ENCODE measurements at regions not wholly inside any gene's neighbourhood (a gene's known extent, or its start where the extent isn't known, plus 50 kb on each side); places are given as distances from the start of the nearest gene placed in this dataset.
"Not testable (repeated sequence)": the region's sequence is repeated elsewhere in the genome, so short reads cannot be mapped to it uniquely, and the experiment has no call there.

DNA sequence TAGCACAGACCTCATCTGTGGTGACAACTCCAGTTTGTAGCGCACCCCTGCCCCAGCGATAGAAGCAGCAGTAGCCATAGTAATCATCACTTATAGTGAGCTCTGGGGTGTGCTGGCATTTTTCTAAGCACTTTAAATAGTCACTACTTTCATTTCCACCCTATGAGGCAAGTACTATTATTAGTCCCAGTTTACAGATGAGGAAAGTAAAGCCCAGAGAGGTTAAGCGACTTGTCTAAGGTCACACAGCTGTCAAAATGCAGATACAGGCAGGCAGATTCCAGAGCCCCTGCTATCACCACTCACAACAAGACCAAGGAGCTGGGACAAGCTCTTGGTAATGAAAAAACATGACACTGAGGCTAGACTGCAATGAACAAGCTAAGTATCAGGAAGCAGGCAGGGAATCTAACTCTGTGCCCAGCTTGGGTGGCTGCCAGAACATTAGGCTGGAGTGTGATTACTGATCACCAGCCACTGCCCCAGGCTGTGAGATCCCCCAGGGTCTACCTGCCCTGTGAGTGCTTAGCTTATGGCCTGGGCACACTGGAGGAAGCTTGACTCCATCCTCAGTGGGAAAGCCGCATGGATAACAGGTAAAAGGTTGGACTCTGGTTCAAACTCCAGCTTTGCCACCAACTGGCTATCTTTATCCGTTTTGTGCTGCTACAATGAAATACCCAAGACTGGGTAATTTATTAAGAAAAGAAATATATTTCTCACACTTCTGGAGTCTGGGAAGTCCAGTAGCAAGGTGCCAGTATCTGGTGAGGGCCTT is 561.1 kb downstream of the MN1 start:
- no peak for DNase-seq

DNA sequence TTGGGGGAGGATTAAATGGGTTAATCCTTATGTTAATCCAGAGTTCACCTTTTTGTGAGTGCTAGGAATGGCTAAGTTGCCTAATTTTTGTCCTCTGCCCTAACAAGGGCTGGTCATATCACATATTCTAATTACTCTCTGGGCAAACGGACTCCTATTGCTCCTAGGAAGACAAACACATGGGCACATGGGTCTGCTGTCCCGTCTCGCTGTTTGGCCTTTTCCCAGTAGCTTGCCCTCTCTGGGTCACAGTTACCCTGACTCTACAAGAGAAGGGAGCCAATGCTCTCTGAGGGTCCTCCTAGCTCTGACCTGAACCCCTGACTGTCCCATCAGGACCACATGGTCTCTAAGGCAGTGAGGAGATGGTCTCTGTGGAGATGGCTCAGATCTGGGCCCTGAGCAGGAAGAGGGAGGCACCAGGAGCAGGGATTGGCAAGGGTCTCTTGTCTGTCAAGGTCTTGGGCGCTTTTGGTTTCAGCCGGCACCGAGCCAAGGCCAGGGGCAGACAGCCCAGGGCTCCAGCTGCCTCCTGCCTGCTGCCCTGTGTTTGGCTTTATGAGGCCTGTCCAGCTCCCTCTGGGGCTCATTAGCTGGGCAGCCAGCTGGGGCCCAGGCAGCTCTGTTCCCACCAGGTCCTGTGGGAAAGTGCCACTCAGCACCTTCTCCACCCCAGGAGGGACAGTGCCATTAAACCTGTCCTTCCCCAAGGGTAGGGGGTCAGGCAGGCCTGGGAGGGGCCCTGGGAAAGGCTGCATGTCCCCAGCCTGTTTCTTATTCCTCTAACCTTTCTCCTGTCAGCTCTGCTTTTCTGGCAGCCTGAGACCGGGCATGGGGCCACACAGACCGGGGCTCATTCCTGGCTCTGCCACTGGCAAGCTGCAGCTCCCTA is 559.9 kb downstream of the MN1 start:
- DNase-seq, result no peak

DNA sequence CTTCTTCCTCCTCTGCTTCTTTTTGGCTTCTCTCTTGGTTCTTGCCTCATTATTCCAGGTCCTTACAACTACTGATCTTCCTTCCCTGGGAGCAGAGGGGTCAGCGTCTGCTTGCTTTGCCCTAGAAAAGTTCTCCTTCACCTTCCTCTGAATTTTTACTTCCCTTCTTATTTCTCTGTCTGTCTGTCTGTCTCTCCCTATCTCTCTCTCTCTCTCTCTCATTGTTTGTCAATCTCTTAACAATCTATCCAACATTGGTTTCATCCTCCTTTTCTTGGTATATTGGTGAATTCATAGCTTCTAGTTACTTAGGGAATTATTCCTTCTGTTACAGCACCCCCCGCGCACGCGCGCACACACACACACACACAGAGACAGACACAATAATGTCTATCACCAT is 559.1 kb downstream of the MN1 start:
- no peak for DNase-seq

DNA sequence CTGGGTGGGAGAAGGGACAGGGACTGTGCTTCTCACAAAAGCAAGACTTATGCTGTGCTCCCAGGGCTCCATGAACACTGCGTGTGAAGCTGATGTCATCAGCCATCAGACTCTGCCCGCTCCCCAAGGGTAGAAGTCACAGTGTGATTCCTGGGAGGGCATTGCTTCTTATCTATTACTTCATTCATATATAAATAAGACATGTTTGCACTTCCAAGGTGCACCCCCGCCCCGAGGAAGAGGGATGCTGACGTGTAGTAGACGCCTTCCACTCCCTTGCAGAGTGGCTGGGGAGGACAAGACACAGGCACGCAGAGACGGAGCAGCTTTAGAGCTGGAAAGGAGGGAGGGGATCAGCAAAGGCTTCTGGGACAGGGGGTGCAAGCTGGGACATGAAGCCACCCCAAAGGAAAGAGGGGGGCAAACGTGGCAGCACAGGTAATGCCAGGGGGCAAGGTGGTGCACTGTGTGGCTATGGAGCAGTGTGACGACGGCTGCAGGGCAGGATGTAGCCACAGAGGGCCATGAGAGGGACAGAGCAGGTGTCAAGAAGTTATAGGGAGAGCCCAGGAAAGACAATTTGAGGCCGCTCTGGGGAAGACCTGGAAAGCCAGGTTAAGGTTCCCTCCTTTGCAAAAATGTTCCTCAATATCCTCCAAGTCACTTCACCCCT is 558.5 kb downstream of the MN1 start:
- DNase-seq, result no peak

DNA sequence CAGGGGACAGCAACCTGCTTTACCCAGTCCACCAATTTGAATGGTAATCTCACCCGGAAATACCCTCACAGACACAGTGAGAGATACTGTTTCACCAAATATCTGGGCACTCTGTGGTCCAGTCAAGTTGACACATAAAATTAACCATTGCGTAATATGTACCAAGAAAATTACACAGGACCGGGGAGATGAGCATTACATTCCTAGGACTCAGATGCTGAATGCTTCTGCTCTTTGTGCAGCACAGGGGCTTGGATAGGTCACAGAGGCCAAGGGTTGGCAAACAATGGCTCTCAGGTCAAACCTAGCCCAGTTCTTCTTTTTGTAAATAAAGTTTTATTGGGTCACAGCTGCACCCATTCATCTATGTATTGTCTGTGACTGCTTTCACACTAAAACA is 557.2 kb downstream of the MN1 start:
- DNase-seq, result no peak

DNA sequence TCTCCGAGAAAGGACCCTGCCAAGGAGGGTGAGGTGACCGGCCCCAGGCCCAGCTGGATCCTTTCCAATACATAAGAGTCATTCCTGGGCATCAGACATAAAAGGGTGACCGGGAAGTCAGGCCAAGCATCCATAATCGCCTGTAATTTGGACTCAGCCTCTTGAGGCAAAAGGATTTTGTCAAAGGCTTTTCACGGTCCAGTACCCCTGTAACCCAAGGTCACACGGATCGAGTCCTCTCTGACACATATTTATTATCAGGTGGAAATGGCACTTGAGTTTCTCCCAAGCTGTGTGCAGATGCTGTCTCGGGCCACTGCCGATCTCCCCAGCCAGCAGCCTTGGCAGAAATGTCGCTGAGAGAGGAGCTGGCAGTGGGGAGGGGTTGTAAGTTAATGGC is 556.5 kb downstream of the MN1 start:
- DNase-seq, result no peak

DNA sequence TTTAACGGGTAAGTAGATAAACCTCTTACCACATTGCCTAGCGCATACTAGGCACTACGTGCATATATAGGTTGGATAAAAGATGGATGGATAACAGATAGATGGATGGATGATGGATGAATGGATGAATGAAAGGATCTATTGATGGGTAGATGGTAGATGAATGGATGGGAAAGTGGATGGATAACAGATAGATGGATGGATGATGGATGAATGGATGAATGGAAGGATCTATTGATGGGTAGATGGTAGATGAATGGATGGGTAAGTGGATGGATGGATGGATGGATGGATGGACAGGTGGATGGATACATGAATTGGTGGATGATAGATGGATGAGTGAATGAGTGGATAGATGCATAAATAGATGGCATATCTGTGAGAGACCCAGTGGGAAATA is 555.0 kb downstream of the MN1 start:
- DNase-seq, result no peak

DNA sequence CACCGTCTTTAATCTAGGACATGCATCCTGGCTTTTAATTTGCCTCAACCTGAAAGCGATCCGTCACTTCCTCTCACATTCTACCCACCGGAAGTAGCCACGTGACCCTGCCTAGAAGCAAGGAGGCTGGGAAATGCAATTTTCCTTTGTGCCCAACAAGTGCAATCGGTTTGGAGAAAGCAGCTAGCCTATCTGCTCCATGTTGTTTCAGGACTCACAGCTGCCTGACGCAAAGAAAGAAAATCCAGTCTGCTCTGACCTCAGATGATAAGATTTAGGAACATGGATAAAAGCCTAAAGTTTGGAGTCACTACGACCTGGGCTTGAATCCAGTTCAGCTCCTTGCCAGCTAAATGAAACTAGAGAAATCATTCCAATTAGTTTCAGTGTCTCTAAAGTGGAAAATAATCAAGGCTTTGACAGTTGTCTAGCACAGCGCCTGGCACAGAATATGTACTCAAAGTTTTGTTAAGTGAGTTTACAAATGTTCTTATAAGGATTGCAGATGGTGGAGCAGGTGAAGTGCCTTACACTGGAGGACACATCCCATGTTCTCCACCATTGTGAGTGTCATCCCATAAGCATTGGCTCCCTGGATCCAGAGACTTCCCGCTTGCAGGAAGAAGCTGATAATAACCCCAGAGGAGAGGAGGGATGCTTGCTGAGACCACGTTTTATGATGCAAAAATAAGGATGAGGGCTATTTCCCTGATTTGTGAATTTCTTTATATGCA is 553.7 kb downstream of the MN1 start:
- DNase-seq, result no peak

DNA sequence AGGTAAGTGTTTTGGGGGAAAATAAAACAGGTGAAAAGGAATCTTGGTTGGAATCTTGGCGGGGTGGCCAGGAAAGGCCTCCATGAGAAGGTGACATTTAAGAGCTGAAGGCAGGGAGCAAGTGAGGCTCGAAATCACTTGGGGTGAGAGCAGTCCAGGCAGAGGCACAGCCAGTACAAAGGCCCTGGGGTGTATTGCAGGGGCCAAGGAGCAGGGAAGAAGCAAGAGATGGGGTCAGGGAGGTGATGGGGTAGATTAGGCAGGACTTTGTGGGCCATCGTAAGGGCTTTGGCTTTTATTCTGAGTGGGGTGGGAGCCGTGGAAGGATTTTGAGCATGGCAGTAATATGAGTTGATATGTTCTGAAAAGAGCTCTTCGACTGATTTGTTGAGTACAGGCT is 551.1 kb downstream of the MN1 start:
- DNase-seq, result no peak

DNA sequence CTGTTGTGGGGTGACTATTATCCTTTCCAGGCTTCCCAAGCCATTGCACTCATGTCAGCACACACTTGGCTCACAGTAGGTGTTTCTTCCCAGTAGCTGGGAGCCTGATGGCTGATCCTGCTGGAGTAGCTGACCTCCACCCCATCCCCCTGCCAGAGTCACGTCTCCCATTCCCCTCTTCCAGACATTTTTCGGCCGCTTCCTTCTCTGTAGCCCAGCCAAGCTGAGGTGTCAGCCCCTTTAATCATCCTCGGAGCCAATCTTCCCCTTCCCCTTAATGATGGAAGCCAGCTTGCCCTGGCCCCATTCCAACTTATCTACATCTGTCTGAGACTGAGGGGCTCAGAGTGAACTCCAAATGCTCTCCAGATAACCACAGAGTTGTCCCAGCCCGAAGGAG is 550.7 kb downstream of the MN1 start:
- DNase-seq, result no peak

DNA sequence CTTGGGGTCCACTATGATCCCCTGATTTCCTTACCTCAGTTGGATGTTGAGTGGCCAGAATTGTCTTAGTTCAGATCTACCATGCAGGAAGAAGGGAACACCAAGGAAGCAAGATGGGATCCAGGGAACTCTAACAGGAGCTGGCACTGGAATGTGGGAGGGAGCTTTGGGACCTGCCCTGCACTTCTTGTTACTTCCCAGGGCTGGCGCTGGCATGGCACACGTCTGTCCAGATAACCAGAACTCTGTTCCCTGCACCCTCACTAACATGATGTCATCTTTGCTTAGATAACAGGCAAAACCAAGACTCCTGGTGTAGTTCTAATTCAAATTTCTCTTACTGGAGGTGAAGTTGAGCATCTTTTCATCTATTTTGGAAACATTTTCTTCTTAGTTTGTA is 550.0 kb downstream of the MN1 start:
- no peak for DNase-seq

DNA sequence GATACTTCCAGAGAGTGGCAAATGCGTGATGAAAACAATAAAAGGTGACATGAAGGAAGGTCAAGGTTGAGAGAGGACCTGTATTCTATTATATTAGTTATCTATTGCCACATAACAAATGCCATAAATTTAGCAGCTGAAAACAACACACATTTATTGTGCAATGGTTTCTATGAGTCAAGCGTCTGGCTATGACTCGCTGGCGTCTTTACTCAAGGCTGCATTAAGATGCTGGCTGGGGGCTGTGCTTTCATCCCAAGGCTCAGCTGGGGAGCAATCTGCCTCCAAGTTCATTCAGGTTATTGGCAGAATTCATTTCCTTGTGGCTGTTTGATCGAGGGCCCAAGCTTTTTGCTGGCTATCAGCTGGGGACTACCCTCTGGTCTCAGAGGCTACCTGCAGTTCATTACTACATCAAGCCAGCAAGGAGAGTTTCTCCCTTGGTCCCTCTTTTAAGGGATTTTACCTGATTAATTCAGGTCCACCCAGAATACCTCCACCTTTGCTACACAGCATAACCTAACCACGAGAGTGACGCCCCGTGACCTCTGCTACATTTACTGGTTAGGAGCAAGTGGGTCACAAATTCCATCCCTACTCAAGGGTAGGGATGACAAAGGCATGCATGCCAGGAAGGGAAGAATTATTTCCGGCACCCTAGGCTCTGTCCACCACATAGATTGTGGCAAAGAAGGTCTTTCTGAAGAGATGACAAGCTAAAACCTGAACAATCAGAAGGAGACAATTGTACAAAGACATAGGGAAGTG is 549.1 kb downstream of the MN1 start:
- no peak for DNase-seq

DNA sequence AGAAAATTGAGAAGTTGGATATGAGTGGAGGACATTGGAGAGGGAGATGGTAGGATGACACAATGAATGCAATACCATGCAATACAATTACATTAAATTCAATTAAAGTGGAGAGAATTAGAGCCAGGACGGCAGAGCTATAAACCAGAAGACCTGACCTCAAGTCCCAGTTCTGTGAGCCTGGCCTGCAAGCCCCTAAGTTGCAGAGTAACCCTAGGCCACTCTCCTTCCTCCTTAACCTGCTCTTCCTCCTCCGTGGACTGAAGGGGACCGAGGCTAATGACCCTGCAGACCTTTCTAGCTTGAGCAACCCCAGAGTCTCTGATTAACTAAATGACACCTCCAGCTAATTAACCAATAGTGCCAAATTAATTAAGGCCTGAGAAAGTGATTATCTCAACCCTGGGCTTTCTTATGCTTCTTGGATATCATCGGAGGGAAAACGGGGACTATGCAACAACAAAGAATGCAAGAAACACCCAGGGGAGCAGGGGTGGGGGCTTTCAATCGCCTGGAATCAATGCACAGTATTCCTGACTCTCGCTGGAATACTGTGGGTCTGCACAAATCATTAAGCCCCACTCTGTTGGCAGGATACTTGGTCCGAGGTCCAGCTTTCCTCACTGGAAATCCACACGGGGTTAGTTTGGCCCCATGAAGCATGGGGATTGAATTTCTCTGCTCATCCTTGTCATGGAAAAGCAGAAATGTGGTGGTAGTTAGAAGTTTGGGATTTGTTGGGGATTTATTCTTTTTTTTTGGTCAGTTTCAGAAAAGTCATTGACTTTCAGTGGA is 548.3 kb downstream of the MN1 start:
- DNase-seq, result no peak

DNA sequence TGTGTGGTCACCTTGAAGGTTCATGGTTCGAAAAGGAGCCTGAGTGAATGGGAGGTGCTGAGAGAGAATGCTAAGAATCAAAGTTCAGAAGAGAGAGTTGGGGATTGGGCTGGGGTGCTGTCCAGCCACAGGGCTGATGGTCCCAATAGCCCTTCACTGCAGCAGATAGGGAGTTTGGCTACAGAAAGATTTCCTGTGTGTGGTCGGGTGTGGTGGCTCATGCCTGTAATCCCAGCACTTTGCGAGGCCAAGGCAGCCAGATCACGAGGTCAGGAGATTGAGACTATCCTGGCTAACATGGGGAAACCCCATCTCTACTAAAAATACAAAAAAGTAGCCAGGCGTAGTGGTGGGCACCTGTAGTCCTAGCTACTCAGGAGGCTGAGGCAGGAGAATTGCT is 547.5 kb downstream of the MN1 start:
- not testable (repeated sequence) for DNase-seq

DNA sequence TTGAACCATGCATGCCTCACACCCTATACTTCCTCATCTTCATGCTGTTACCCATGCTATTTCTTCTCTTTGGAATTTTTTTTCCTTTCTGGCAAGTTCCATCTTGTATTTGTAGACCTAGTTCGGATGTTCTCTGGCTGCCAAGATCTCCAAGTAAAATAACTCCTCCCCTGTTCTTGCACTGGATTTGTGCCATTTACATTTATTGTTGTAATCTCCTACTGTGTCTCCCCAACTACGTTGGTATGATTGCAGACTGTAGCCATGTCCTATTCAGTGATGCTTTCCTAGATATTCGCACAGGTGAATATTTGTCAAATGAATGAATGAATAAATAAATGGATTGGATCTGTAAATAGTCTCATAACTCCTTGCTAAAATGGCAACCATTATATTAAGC is 546.0 kb downstream of the MN1 start:
- no peak for DNase-seq

DNA sequence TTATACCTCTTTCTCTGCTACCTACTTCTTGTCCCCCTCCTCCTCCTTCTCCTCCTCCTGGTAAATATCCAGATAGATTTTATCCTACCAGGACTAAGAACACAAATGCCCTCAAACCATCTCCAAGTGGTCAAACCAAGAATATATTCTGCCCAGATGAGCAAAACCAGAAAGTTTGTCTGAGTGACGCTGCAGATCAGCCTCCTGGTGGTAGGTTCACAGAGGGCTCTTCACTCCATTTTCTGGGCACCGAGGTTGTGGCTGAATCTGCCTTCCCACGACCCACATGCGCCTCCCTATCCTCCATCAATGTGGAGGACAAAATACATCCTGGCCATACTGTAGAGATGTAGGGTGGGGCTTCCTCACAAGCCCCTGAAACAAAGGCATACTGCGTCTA is 543.6 kb downstream of the MN1 start:
- DNase-seq, result no peak

DNA sequence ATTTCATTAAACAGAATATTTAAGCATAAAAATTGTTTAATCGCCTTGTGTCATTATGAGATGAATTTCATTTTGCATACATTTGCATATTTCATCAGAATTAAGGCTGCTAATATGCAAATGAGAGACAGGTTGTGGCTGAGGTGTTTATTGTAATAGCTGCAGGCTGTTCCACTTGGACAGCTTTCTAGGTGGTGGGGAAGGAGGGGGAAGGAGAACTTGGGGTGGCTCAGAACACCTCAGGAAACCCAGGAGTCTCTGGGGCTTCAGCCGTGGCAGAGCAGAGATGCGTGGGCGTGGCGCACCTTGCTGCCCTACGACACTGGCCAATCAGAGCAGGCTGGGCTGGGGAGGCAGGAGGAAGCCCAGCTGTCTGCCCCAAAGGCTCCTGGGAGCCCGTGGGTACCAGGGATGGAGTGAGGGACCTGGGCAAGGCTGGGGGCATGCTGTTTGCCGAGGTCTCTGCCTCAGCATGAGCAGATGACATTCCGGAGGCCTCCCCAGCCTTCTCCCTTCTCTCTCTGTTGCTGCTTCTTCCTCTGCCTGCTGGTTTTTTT is 542.9 kb downstream of the MN1 start:
- DNase-seq, result no peak

DNA sequence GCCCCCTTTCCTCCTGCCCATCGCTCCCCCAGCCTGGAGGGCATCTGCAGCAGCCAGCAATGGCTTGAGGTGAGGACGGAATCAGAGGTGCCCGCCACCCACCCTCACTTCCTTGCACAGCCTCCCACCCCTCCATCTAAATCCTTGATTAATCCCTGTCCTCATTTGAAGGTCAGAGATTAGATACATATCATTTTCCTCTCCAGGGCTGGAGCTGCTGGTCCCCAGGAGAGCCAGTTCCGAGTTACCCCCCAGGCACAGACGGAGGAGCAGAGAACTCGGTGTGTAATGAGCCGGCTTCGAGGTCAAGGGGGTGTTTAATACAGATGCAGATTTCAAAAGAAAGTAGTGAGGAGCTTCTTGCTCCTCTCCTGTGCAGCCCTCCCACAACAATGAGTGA is 542.1 kb downstream of the MN1 start:
- DNase-seq, result no peak

DNA sequence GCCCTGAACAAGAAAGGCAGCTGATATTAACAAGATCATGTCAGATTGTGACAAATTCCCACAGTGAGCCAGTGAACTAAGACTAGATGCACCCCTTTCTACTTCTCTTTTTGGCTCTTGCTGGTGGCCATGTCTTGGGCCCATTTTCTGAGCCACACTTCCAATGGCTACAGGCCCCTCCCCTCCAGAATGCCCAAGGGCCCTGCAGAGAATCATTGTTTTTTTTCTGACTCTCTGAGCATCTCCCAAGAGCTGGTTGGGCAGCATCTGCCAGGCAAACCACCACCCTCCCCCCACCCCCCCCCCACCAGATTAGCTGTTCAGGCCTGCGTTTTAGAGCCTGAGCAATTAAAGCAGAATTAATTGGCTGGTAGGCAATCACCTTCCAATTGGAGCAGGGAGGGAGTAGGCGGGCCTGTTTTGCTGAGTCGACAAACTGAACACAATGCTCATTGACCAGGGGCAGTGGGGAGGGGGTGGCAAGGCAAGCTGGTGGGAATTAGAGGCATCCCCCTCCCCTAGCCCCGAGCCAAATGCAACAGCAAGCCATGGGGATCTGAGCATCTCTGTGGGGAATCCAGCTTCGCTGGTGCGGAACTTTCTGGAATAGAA is 541.4 kb downstream of the MN1 start:
- no peak for DNase-seq

DNA sequence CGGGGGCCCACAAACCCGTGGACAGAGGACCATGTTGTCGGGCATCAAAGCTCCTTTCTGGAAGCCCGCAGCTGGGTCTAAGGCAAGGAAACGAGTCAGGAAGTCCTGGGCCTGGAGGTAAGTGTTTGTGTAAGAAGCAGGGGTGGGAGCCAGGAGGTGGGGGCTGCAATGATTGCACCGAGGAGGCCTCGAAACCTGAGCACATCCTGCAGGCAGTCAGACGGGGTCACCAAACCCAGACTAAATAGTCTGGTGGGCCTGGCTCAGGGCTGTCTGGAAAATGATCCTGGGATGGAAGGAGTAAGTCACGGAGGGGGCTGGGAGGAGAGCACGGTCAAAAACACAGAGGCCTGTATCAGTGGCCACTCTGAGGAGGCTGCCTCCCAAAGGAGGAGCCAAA is 539.2 kb downstream of the MN1 start:
- DNase-seq, result no peak

DNA sequence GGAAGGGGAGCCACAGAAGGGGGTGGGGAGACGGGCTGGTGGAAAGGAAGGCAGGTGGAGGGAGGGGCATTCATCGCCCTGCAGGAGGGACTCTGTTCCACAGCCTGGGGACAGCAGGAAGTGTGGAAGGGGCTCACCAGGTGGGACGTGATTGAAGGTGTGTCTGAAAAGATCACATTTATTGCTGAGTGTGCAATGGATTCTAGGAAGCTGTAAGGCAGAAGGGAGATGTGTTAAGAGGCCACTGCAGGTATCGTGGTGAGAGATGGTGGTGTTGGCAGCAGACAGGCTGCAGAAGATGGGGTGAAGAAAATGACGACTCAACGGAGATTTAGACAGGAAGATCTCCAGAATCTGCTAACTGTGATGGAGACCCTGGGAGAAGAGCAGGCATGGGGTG is 537.4 kb downstream of the MN1 start:
- no peak for DNase-seq
